GM18858 (cell line): ENCODE measurements at regions not wholly inside any gene's neighbourhood (a gene's known extent, or its start where the extent isn't known, plus 50 kb on each side); places are given as distances from the start of the nearest gene placed in this dataset.
"Not testable (repeated sequence)": the region's sequence is repeated elsewhere in the genome, so short reads cannot be mapped to it uniquely, and the experiment has no call there.

Experiments used
- ATAC-seq: cut with Tn5 transposase; IDR thresholded peaks from one replicate; pipeline ENCODE4 v1.9.1; 2021; ENCODE audit not compliant: unreplicated experiment

DNA sequence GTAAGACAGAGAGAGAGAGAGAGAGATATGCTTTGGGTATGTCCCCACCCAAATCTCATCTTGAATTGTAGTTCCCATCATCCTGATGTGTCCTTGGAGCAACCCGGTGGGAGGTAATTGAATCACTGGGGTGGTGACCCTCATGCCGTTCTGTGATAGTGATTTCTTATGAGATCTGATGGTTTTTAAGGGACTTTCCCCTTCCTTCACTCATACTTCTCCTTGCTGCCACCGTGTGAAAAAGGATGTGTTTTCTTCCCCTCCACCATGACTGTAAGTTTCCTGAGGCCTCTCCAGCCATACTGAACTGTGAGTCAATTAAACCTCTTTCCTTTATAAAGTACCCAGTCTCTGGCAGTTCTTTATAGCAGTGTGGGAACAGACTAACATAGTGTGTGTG lies 60.3 kb downstream of the EOMES start:
- ATAC-seq: no peak

DNA sequence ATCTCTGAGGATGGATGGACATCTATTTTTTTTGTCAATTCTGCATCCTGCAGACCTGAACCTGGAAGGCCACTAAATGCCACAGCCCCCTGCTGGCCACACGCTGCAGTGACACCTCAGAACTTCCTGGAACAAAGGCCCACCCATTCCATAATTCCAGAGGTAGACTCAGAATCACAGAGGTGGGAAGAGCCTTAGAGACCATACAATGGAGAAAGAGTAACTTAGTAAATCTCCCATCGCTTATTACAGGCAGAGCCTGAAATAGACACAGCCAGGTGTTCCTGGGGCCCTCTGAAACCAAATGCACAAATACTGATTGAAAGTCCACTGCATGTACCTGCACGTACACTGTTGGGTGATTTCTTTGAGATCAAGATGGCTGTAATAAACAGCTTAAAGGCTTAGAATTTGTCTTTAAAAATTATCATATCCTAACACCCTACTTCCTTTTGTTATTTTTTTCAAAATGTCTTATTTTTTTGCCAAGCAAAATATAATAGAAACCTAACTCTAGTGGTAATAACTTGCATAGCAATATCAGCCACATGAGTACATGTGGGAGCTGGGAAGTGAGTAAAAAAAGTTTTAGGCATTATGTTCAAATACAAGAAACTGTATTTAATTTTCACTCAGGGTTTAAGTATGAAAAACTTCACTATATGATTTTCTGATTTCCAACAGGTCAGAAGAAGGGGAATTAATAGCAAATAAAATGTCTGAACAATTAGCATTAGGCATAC lies 62.7 kb downstream of the EOMES start:
- peak; percentile 70 for ATAC-seq

DNA sequence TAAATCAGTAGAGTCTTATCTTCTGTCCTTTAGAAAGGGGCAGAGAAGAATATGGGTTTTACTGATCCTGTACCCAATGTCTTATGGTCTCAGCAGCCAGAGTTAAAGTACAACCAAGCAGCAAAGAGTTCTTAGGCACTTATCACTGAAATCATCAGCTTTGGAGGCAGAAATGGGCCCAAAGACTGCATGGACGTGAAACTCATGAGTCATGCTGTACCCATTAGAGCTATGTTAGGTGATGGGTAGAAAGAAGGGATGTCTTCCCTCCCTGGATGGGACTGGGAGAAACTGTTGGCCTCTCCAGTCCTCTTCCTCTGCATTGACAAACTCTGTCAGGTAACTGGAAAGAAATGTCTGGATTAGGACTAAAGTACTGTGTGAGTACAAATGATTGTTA lies 63.4 kb downstream of the EOMES start:
- no peak for ATAC-seq

DNA sequence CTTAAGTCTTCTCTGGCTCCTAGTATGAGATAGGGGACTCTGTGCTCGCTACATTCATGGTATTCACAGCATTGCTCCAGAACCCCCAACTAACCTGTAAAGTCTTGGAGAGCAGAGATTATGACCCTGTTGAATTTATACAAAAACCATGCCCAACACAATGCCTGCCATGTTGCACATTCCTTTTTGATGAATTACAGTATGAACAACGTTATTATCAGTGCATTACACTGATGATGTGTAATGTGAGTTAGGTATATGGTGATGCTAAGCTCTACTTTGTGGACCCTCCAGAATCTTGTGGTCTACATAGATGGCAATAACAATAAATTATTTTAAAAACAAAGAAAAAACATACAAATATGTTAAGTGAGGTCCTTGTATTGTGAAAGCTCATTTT lies 64.3 kb downstream of the EOMES start:
- ATAC-seq: no peak

DNA sequence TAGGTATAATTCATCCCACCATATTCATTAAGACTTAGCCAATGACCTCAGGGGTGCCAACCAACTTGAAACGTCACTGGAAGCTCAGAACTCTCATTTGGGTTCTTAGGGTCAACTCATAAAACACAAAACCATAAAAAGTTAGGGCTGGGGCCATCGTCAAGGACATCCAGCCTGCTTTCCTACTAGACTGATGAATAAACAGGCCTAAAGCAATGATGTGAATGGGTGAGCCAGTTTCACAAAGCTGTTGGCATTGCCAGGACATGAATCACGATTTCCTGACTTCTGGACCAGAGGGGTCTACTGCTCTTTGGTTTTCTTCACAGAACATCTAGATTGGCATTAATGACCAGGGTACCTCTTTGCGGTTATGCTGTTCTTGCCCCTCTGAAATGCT lies 64.7 kb downstream of the EOMES start:
- no peak for ATAC-seq

DNA sequence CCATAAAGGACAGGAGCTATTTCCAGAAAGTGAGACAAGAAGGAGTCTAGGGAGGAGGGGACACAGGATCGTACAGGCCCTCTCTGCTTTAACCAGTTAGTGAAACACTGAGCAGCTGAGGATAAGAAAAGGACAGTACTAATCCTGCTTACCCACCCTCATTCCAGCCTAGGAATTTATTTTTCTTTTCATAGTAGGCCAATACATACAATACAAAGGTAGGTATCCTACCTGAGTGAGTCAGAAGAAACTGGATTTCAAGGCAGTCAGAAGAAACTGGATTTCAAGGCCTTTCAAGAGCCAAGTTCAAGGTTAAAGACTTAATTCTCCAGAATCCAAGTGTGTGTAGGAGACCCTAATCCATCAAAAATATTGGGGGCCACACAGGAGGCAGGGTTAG lies 65.3 kb downstream of the EOMES start:
- ATAC-seq: no peak

DNA sequence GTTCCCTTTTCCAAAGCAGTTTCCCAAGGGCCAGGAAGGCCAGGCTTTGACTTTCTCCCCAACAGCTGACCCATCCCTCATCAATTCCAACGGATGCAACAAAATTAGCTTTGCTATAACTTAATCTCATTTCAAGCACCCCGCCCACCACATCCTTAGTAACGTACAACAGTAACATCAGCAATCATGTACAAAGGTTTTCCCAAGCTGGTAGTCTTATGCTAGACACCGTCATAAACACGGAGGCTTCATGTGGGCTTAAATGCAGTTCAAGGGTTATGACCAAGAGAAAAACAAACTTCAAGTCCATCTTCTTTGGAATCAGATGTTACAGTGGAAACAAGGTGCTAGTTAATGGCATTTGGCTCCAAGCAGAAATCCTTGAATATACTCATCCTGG lies 66.6 kb downstream of the EOMES start:
- ATAC-seq: no peak

DNA sequence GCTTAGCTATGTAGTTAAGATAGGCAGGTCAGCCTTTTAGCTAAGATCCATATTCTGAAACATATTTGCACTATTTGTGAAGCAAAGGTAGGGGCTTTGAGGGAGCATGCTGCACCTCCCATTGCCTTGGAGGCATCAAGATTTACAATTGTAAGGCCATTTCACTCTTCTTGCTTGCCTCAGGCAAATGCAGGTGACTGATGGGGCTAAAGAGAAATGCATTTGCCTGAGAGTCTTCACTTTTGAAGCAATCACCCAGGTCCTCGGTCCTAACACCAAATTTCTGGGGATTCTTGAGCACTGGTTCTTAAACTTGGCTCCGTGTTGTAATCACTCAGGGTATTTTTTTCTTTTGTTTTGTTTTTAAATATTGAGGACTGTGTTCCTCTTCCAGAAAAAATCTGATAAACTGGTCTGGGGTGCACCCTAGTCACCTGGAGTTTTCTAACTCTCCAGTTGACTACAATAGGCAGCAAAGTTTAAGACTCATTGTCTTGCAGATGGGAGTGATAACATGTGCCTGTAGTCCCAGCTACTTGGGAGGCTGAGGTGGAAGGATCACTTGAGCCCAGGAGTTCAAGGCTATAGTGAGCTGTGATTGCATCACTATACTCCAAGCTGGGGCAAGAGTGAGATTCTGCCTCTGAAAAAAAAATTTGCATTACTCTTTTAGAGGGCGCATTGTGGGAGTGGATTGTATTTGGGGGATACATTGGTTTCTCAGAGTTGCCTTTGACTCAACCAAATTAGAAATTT lies 68.1 kb downstream of the EOMES start:
- no peak for ATAC-seq

DNA sequence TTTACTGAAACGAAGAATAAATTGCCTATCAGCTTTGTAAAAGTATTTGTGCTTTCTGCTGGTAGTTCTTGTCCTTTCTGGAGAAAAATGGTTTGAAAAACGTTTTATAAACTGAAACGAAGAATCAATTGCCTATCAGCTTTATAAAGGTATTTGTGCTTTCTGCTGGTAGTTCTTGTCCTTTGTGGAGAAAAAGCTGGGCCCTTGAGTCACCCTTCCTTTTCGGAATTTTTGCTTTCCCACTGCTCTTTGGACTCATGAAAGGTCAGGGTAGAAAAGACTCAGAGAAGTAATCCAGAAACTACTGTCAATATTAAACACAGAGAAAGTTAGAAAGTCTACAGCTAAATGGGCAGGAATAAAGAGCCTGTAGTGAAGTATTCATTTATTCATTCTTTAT lies 72.8 kb downstream of the EOMES start:
- no peak for ATAC-seq

DNA sequence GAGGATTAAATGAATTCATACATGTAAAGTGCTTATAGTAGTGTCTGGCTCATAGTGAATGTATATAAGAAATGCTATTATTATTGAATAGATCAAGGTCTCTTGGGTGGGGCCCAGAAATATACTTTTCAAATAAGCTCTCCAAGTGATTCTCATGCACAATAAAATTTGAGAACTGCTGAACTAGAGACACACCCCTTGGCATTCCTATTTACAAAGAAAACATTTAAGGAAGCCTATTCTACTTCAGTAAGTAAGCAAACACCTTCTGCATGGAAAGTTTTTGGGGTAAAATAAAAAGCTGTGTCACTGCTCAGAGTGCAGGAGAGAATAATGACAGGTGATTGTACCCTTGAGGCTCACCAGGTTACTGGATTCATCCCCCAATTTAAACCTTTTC lies 75.2 kb downstream of the EOMES start:
- no peak for ATAC-seq

DNA sequence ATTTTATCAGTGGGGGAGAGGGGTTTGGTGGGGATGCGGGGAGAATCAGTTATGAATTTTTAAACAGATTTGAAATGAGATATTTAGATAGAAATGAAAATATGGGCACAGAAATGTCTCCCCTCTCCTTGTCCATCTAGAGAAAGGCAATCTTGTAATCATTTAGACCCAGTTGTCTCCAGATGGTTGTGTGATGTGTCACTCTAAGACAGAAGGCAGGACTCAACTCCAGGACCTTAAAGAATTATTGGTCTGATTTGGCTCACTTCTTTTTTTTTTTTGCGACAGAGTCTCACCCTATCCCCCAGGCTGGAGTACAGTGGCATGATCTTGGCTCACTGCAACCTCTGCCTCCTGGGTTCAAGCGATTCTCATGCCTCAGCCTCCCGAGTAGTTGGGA lies 77.2 kb downstream of the EOMES start:
- ATAC-seq: no peak

DNA sequence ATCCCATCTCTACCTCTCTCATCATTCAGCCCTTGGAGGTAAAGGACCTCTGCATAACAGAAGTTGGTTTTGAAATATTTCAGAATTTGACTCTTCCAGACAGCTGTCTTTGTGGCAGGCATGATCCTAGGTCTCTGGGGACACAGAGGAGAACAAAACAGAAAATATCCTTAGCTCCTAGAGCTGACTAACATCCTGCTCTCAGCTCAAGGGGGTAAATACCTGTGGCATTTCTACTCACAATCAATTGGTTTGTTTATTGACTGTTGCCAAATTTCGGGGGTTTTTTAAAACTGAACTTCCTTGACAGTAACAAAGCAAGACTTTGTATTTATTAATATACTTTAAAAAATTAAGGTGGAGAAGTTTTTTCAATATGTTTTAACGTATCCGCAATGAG lies 78.8 kb downstream of the EOMES start:
- ATAC-seq: no peak

DNA sequence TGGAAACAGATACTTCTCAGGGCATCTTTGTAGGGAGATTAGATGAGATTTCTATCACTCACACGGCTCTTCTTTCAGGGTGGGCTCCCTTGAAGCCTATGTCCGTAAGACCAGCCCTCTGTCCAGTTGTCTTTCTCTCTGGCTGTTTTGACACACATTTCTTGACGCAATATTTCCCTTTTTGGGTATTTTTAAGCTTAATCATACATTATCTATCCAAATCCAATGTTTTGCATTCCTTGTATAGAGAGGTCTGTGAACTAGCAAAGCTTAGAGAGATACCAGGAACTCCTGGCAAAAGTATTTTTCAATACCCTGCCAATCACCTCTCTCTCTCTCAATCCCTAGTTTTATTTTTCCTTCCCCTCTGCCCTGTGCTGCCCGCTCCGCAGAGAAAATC lies 79.3 kb downstream of the EOMES start:
- ATAC-seq: no peak

DNA sequence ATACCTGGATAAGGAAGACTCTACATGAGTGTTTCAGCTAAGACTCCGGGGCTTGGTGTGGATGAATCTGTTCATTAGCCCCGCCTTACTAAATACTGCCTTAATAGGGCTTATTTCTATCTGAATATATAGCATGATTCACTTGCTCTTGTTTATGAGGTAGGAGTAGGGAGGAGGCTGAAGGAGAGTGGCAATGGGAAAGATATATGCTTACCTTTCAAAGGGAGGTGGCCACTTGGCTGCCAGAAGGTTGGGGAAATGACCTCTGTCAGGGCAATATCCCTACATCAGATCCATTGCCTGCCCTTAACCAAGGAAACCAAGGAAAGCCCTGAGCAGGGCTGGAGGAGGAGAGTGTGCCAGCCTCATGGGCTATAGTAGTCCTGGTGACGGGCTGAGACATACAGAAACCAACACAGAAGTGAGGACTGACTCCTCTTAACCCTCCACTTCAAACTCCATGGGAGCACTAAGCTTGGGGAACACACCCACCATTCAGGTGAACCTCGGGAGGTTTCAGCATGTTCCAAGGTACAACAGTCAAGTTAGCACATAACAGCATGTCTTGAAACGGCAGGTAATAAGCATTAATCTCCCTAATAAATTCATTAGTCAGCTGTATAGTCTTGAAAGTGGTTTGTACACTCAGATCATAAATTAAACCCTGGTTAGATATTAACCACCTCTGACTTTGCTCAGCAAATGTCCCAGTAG lies 80.1 kb downstream of the EOMES start:
- ATAC-seq: no peak

DNA sequence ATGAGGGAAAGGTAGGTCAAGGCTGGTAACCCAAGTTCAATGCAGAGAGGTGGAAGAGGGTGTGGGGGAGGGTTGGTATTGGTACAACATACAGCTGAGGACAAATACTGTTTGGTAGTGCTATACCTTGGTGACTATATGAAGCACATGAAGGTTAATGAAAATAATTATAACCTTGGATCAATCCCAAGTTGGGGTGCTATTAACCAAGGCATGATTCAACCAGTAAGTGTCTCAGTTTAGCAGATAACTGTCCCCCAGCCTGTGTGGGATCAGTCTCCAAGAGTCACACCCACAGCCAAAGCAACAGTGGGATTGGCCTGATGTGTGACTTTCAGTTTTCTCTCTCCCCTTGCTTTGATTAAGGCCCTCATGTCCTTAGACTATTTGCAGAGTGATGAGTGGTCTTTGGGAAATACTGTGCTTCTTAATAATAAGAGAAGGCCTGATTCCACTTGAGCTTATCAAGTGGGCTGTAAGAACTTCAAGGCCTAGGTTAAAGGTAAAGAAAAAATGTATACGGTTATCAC lies 80.8 kb downstream of the EOMES start:
- no peak for ATAC-seq

DNA sequence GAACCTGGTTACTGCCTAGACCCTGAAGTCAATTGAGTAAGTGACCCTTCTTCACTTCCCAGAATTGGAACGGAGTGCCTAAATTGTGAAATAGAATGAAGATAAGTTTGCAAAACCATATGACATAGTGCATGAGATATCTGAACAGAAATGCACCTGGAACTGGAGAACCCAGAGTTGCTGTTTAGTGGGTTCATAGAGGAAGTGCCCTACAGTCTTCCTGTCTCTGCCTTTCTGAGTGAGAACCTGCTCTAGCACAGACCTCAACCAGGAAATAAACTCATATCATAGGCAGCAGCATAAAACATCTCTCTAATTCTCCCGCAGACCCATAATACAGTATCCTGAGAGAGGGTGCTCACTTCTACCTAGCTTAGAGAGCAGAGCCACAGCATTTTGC lies 82.9 kb downstream of the EOMES start:
- ATAC-seq: no peak

DNA sequence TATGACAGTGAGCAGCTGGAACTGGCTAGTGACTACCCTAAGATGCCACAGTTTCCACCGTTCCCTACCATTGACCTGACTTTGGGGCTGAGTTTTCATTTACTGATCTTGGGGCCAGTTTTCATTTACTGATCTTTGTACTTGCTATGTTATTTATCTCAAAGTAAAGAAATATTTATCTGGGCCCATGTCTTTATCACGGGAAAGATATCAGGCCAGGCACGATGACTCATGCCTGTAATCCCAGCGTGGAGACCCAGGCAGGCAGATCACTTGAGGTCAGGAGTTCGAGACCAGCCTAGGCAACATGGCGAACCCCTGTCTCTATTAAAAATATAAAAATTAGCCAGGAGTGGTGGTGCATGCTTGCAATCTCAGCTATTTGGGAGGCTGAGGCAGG lies 83.5 kb downstream of the EOMES start:
- ATAC-seq: no peak

DNA sequence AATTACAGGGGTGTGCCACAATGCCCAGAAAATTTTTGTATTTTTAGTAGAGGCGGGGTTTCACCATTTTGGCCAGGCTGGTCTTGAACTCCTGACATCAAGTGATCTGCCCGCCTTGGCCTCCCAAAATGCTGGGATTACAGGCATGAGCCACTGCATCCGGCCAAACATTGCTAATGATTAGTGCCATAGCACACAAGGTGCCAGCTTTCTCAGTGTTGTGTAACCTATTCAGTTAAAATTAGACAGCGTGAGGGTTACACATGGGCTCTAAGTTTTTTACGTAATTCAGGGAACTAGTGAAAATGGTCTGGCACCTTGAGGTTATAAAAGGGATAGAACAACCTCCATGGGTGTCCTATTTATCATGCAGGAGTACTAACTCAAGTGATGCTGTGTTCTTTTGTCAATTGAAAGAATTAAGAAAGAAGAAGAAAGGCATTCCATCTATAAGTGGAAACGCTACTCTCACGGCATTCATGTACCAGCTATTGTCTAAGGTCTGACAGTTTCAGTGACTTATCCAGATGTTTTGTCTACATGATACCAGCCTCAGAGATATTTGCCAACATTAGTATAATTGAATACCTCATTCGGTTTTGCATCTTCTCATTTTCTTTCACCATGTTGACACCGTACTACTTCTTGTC lies 84.7 kb downstream of the EOMES start:
- no peak for ATAC-seq

DNA sequence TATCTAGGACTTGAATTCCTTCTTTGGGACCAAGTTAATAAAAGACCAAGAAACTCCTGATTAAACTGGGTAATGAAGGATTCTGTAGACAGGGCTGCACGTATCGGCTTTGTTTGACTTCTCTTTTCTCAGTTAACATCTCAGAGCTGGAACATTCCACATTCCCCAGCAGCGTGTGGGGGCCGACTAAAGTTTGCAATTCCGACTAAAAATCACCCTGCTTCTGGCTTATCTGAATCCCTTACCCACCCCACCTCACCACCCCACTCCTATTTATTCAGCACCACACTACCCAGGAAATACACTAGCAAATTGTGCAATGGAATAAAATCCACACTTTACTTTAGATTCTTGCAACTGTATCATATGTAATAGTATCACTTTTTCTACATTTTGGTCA lies 87.1 kb downstream of the EOMES start:
- ATAC-seq: not testable (repeated sequence)

DNA sequence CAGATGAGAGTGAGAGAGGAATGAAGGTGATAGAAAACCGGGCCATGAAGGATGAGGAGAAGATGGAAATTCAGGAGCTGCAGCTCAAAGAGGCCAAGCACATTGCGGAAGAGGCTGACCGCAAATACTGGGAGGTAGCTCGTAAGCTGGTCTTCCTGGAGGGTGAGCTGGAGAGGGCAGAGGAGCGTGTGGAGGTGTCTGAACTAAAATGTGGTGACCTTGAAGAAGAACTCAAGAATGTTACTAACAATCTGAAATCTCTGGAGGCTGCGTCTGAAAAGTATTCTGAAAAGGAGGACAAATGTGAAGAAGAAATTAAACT lies 88.9 kb downstream of the EOMES start:
- no peak for ATAC-seq

DNA sequence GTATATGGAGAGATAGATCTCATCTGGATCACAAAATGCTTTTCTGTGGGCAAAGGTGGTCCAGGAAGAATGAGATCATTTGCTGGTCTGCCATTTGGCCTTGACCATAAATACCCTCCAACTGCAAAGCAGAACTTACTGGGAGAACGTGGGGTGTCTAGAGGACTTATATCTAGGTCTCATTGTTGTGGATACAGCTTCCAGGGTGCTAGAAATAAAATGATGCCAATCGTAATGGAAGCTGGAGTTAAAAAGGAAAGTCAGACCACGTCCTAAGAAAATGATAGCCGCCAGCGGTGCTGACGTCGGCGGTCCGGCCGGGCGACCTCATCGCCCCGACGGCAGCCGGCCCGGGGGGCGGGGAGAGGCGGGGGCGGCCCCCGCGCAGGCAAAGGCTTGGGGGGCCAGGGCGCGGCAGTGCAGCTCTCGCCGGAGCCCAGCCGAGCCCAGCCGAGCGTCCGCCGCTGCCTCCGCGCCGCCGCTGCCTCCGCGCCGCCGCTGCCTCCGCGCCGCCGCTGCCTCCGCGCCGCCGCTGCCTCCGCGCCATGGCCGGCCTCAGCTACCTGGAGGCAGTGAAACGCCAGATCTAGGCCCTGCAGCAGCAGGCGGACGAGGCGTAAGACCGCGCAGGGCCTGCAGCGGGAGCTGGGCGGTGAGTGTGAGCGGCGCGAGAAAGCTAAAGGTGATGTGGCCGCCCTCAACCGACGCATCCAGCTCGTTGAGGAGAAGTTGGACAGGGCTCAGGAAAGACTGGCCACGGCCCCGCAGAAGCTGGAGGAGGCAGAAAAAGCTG lies 89.5 kb downstream of the EOMES start:
- peak; percentile 63 for ATAC-seq
